CD8-positive, alpha-beta memory T cell (primary cell): ENCODE measurements at regions not wholly inside any gene's neighbourhood (a gene's known extent, or its start where the extent isn't known, plus 50 kb on each side); places are given as distances from the start of the nearest gene placed in this dataset.
"Not testable (repeated sequence)": the region's sequence is repeated elsewhere in the genome, so short reads cannot be mapped to it uniquely, and the experiment has no call there.

ENCODE experiments used
- CTCF ChIA-PET: fragments of 350-600 bp; sonication (Branson Sonifier 250); formaldehyde crosslinking; loops from one replicate; lab custom pipeline; 2021; ENCODE audit warnings: antibody characterized with exemption; lab: Charles Lee
- POLR2A ChIA-PET: fragments of 350-600 bp; sonication (Branson Sonifier 250); formaldehyde crosslinking; loops from one replicate; lab custom pipeline; 2021; ENCODE audit warnings: antibody characterized with exemption; lab: Charles Lee
- DNase-seq, 5 donors: peaks; one replicate each; pipeline versions ENCODE4 v3.0.0 to v3.0.0-alpha.2; 2020 to 2022; ENCODE audit warnings: mixed read lengths in 1 of 5
- H3K27ac ChIP-seq: one replicate; pipeline ENCODE4 v1.7.0; 2013; ENCODE audit warnings: low read depth, mild to moderate bottlenecking, low read length, moderate library complexity
- H3K27me3 ChIP-seq: 2 replicates; pipeline ENCODE4 v1.7.0; 2013; ENCODE audit warnings: low read length, mild to moderate bottlenecking; ENCODE audit not compliant: insufficient read depth, poor library complexity, severe bottlenecking
- H3K36me3 ChIP-seq: 2 replicates; pipeline ENCODE4 v1.7.0; 2013; ENCODE audit warnings: mild to moderate bottlenecking, low read length, moderate library complexity; ENCODE audit not compliant: insufficient read depth
- H3K4me1 ChIP-seq: 2 replicates; pipeline ENCODE4 v1.7.0; 2013; ENCODE audit warnings: mild to moderate bottlenecking, low read length, moderate library complexity; ENCODE audit not compliant: insufficient read depth
- H3K4me3 ChIP-seq: 2 replicates; pipeline ENCODE4 v1.7.0; 2013; ENCODE audit warnings: mild to moderate bottlenecking, low read length
- H3K9me3 ChIP-seq: 2 replicates; pipeline ENCODE4 v1.7.0; 2013; ENCODE audit warnings: mild to moderate bottlenecking, low read length
- H3K27ac Mint-ChIP-seq, 8 donors: one replicate each; pipeline ENCODE4 v1.8.0; 2020 to 2021; ENCODE audit warnings: mixed read lengths in 8 of 8, mild to moderate bottlenecking in 6 of 8, inconsistent platforms in 3 of 8, moderate library complexity in 3 of 8
- H3K27me3 Mint-ChIP-seq, 2 donors: one replicate each; pipeline ENCODE4 v1.8.0; 2020 to 2021; ENCODE audit warnings: mixed read lengths in 2 of 2, mild to moderate bottlenecking in 1 of 2, moderate library complexity in 1 of 2
- H3K36me3 Mint-ChIP-seq, 3 donors: one replicate each; pipeline ENCODE4 v1.8.0; 2020 to 2021; ENCODE audit warnings: mixed read lengths in 3 of 3, inconsistent platforms in 1 of 3, mild to moderate bottlenecking in 1 of 3
- H3K4me1 Mint-ChIP-seq, 3 donors: one replicate each; pipeline ENCODE4 v1.8.0; 2020 to 2021; ENCODE audit warnings: mixed read lengths in 3 of 3, inconsistent platforms in 1 of 3, mild to moderate bottlenecking in 1 of 3
- H3K4me3 Mint-ChIP-seq, 7 donors: one replicate each; pipeline ENCODE4 v1.8.0; 2020 to 2021; ENCODE audit warnings: mixed read lengths in 7 of 7, mild to moderate bottlenecking in 6 of 7, moderate library complexity in 4 of 7, inconsistent platforms in 2 of 7
- H3K9me3 Mint-ChIP-seq, 5 donors: one replicate each; pipeline ENCODE4 v1.8.0; 2020 to 2022; ENCODE audit warnings: mixed read lengths in 5 of 5, mild to moderate bottlenecking in 3 of 5, moderate library complexity in 2 of 5, inconsistent platforms in 1 of 5

DNA sequence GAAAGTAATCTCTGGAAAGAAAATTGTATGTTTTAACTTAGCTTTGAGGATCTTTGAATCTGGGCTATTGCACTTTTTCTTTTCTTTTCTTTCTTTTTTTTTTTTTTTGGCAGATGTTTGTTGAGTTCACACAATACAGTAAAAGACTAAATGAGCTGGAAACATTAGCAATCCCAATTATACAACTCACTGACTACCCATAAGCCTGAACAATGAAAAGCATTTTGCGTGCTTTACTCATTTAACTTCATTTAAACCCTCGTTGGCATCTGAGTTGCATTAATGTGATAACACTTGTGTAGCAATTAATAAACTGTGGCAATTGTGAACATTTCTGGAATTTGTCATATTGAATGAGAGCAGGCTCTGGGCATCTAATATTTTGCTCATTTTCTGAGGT is 269.4 kb upstream of the RBMS3 start:
- no peak for DNase-seq
- POLR2A ChIA-PET = no interaction called here
- Mint-ChIP-seq H3K9me3 (peaks cover 0 to 2% (median 0%) of the 10 kb centered on the region in 5 donors), H3K27ac (no peak overlapping the region), H3K4me3 (no peak overlapping the region), H3K27me3 (peaks cover 0 to 1% of the 10 kb centered on the region in 2 donors), H3K36me3 (no peaks in the 10 kb centered on the region), H3K4me1 (no peaks in the 10 kb centered on the region)
- H3K27ac ChIP-seq = no peak overlapping the region
- CTCF ChIA-PET = no interaction called here
- no peaks in the 10 kb centered on the region for H3K36me3 ChIP-seq
- no peaks in the 10 kb centered on the region for H3K4me1 ChIP-seq
- H3K4me3 ChIP-seq = no peak overlapping the region
- no peaks in the 10 kb centered on the region for H3K9me3 ChIP-seq
- H3K27me3 ChIP-seq = no peaks in the 10 kb centered on the region

DNA sequence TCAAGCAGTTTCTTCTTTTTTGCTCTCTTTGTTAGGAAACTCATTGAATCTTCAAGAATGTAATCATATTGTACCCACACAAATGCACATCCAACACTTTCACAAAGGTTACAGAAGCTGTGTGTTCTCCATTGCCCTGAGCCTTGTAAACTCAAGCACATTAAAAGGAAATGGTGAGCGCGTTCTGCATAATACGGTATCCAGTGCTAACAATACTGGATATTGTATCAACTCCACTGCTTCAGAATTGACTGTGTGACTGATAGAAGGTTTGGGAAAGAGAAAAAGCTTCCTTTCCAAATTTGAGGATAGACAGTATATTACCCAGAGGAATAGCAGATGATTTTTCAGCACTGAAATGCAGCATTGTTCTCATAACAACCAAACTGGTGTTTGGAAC is 268.9 kb upstream of the RBMS3 start:
- ChIA-PET CTCF (no interaction called here), POLR2A (no interaction called here)
- Histone ChIP-seq H3K4me1 (no peaks in the 10 kb centered on the region), H3K36me3 (no peaks in the 10 kb centered on the region), H3K27me3 (no peaks in the 10 kb centered on the region), H3K4me3 (no peak overlapping the region), H3K27ac (no peak overlapping the region), H3K9me3 (no peaks in the 10 kb centered on the region)
- H3K4me1 Mint-ChIP-seq = no peaks in the 10 kb centered on the region
- H3K36me3 Mint-ChIP-seq = no peaks in the 10 kb centered on the region
- no peak overlapping the region for H3K4me3 Mint-ChIP-seq
- peaks cover 0 to 1% of the 10 kb centered on the region in 2 donors for H3K27me3 Mint-ChIP-seq
- H3K9me3 Mint-ChIP-seq = peaks cover 0 to 2% (median 0%) of the 10 kb centered on the region in 5 donors
- DNase-seq = no peak
- no peak overlapping the region for H3K27ac Mint-ChIP-seq

DNA sequence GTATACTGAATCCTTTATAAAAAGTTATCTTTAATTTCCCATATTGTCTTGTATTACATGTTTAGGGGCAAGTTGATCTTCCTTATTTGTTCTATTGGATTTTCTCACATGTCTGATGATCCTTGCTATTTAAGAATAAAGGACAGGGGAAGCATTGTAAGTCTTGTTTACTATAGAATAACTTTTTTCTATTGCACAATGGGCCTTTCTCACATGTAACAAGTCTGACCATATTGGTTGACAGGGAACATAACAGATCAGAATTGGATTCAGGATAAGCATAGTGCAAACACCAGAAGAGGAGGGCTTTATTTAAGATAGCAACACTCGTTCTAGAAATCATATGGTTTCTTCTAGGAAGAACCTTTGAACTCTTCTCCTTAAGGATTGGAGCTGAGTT is 257.9 kb upstream of the RBMS3 start:
- CTCF ChIA-PET = no interaction called here
- no peaks in the 10 kb centered on the region for H3K27me3 Mint-ChIP-seq
- no peak overlapping the region for H3K4me3 Mint-ChIP-seq

DNA sequence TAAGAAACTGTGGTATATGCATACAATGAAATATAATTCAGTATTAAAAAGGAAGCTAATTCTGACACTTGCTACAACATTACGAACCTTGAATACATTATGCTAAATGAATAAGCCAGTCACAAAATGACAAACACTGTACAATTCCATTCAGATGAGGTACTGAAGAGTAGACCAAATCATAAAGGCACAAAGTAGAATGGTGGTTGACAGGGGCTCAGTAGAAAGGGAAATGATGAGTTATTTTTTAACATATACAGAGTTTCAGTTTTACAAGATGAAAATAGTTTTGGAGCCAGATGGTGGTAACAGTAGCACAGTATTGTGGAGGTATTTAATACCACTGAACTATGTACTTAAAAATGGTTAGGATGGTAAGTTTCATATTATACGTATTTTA is 254.6 kb upstream of the RBMS3 start:
- Mint-ChIP-seq H3K27me3 (no peaks in the 10 kb centered on the region), H3K36me3 (no peaks in the 10 kb centered on the region), H3K9me3 (peaks cover 0 to 15% (median 3%) of the 10 kb centered on the region in 5 donors), H3K27ac (no peak overlapping the region), H3K4me3 (no peak overlapping the region), H3K4me1 (no peaks in the 10 kb centered on the region)
- H3K4me3 ChIP-seq = no peak overlapping the region
- no peak overlapping the region for H3K27ac ChIP-seq
- DNase-seq = no peak
- no peaks in the 10 kb centered on the region for H3K36me3 ChIP-seq
- no peaks in the 10 kb centered on the region for H3K27me3 ChIP-seq
- CTCF ChIA-PET = no interaction called here
- H3K4me1 ChIP-seq = no peaks in the 10 kb centered on the region
- H3K9me3 ChIP-seq = no peaks in the 10 kb centered on the region
- POLR2A ChIA-PET = no interaction called here

More for the DNA sequence above, 257.9 kb upstream of the RBMS3 start:
- Histone ChIP-seq H3K4me1 (no peaks in the 10 kb centered on the region), H3K27me3 (no peaks in the 10 kb centered on the region), H3K9me3 (no peaks in the 10 kb centered on the region), H3K27ac (no peak overlapping the region), H3K36me3 (no peaks in the 10 kb centered on the region), H3K4me3 (no peak overlapping the region)
- no peak for DNase-seq
- no peaks in the 10 kb centered on the region for H3K36me3 Mint-ChIP-seq
- no peaks in the 10 kb centered on the region for H3K4me1 Mint-ChIP-seq
- H3K9me3 Mint-ChIP-seq = peaks cover 0 to 24% (median 3%) of the 10 kb centered on the region in 5 donors
- POLR2A ChIA-PET = no interaction called here
- no peak overlapping the region for H3K27ac Mint-ChIP-seq

DNA sequence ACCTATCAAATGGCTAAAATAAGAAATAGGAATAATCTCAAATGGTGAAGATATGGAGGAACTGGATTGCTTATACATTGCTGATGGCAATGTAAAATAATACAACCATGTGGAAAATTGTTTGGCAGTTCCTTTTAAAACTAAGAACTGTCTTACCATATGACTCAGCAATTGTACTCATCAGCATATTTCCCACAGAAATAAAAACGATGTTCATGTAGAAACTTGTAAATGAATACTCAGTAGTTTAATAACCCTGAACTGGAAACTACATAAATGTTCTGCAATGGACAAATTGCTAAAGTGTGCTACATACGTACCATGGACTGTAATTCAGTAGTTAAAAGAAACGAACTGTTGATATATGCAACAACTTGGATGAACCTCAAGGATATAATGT is 253.9 kb upstream of the RBMS3 start:
- Histone ChIP-seq H3K27me3 (no peaks in the 10 kb centered on the region), H3K9me3 (no peaks in the 10 kb centered on the region), H3K4me1 (no peaks in the 10 kb centered on the region), H3K36me3 (no peaks in the 10 kb centered on the region), H3K4me3 (no peak overlapping the region), H3K27ac (no peak overlapping the region)
- POLR2A ChIA-PET = no interaction called here
- Mint-ChIP-seq H3K36me3 (no peaks in the 10 kb centered on the region), H3K9me3 (peaks cover 0 to 15% (median 3%) of the 10 kb centered on the region in 5 donors), H3K27ac (no peak overlapping the region), H3K27me3 (no peaks in the 10 kb centered on the region), H3K4me3 (no peak overlapping the region), H3K4me1 (no peaks in the 10 kb centered on the region)
- CTCF ChIA-PET = no interaction called here
- DNase-seq = no peak

DNA sequence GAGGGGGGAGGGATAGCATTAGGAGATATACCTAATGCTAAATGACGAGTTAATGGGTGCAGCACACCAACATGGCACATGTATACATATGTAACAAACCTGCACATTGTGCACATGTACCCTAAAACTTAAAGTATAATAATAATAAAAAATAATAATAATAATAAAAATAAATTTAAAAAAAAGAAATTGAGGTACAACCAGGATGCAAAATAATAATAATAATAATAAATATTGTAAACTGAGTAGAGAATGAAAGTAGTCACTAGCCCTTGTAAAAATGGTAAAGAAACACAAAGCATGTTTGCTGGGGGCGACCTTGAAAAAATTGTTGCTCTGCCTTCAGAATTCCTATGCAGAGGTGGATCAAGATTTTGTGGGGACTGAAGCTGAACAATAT is 249.7 kb upstream of the RBMS3 start:
- not testable (repeated sequence) for DNase-seq, H3K4me3 ChIP-seq

DNA sequence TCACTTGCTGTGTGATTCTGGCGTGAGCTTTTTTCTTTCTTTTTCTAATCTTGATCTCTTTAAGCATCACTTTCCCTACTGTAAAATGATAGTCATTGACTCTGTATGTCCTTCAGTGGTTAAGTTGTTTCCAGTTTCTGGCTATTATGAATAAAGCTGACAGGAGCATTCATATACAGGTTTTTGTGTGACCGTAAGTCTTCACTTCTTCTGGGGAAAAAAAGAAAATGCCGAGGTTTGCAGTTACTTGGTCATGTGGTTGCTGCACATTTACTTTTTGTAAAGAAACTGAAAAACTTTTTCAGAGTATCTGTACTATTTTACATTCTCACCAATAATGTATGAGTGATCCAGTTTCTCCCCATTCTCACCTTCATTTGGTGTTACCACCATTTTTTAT is 247.4 kb upstream of the RBMS3 start:
- Mint-ChIP-seq H3K27me3 (no peaks in the 10 kb centered on the region), H3K4me3 (no peak overlapping the region), H3K9me3 (peaks cover 0 to 16% (median 0%) of the 10 kb centered on the region in 5 donors), H3K27ac (no peak overlapping the region), H3K36me3 (no peaks in the 10 kb centered on the region), H3K4me1 (no peaks in the 10 kb centered on the region)
- Histone ChIP-seq H3K27ac (no peak overlapping the region), H3K36me3 (no peaks in the 10 kb centered on the region), H3K9me3 (no peaks in the 10 kb centered on the region), H3K27me3 (no peaks in the 10 kb centered on the region), H3K4me1 (no peaks in the 10 kb centered on the region), H3K4me3 (no peak overlapping the region)
- ChIA-PET CTCF (no interaction called here), POLR2A (no interaction called here)
- no peak for DNase-seq

More for the DNA sequence above, 249.7 kb upstream of the RBMS3 start:
- H3K4me3 Mint-ChIP-seq, H3K27me3 ChIP-seq, H3K27ac Mint-ChIP-seq, H3K36me3 Mint-ChIP-seq, H3K4me1 Mint-ChIP-seq, H3K4me1 ChIP-seq, H3K36me3 ChIP-seq, H3K27ac ChIP-seq, CTCF ChIA-PET, H3K9me3 ChIP-seq, H3K27me3 Mint-ChIP-seq, POLR2A ChIA-PET: not testable (repeated sequence)
- H3K9me3 Mint-ChIP-seq = peaks cover 0 to 11% (median 3%) of the 10 kb centered on the region in 5 donors

DNA sequence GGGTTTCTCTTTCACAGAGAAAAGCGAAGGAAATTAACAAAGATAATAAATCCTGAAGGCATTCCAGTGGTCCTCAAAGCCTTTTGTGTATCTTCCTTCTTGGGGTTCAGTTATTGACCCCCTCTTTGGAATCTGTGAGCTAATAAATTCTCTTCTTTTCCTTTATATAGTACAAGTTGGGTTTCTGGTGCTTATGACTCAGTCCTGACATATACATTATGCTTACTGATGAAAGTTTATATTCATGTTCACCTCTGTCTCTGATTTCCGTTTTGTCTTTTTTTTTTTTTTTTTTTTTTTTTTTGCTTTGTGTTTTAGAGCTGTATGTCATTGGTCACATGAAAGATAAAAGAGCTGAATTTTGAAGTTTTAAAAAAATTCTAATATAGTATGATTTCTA is 230.7 kb upstream of the RBMS3 start:
- H3K9me3 ChIP-seq = no peaks in the 10 kb centered on the region
- no peaks in the 10 kb centered on the region for H3K27me3 Mint-ChIP-seq
- ChIA-PET CTCF (no interaction called here), POLR2A (no interaction called here)
- H3K9me3 Mint-ChIP-seq = peaks cover 0 to 30% (median 10%) of the 10 kb centered on the region in 5 donors
- H3K36me3 Mint-ChIP-seq = no peaks in the 10 kb centered on the region
- H3K27ac ChIP-seq = no peak overlapping the region
- H3K27ac Mint-ChIP-seq = no peak overlapping the region
- H3K4me3 ChIP-seq = no peak overlapping the region
- H3K27me3 ChIP-seq = no peaks in the 10 kb centered on the region
- no peak for DNase-seq
- no peaks in the 10 kb centered on the region for H3K36me3 ChIP-seq
- H3K4me1 Mint-ChIP-seq = no peaks in the 10 kb centered on the region
- H3K4me3 Mint-ChIP-seq = no peak overlapping the region
- no peaks in the 10 kb centered on the region for H3K4me1 ChIP-seq

DNA sequence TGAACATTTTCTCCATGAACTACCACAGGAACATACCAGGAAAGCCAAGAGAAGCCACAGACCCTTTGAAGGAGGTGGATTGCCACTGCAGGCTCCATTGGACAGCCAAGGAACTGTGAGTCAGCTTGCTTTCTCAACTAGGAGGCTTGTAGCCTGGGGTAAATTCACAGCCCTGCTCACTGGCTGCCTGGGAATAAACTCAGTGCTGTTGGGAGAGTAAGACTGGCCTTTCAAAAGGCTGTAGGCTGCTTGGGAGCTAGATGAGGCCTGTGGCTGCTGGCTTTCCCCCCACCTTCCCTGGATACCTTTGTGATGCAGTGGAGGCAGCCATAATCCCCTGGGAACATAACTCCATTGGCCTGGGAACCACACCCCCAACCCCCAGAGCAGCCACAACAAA is 223.5 kb upstream of the RBMS3 start:
- no peaks in the 10 kb centered on the region for H3K27me3 ChIP-seq
- POLR2A ChIA-PET = no interaction called here

More for the DNA sequence above, 223.5 kb upstream of the RBMS3 start:
- no peaks in the 10 kb centered on the region for H3K36me3 ChIP-seq
- H3K4me3 ChIP-seq = no peak overlapping the region
- Mint-ChIP-seq H3K27me3 (peaks cover 0 to 6% of the 10 kb centered on the region in 2 donors), H3K27ac (no peak overlapping the region), H3K9me3 (peaks cover 9 to 28% (median 18%) of the 10 kb centered on the region in 5 donors), H3K4me3 (no peak overlapping the region), H3K36me3 (no peaks in the 10 kb centered on the region), H3K4me1 (no peaks in the 10 kb centered on the region)
- no peak overlapping the region for H3K27ac ChIP-seq
- no peaks in the 10 kb centered on the region for H3K4me1 ChIP-seq
- no peaks in the 10 kb centered on the region for H3K9me3 ChIP-seq
- DNase-seq = no peak
- CTCF ChIA-PET = no interaction called here
